ENCODE measurements at regions not wholly inside any gene's neighbourhood (a gene's known extent, or its start where the extent isn't known, plus 50 kb on each side); places are given as distances from the start of the nearest gene placed in this dataset.

- TF ChIP-seq SP1 (IDR thresholded peaks at IDR 0.05; ENCODE audit: low read depth, low read length): no peak
- TF ChIP-seq EZH2 (IDR thresholded peaks at IDR 0.05; ENCODE audit: low read depth, low read length, severe bottlenecking): no peak
- TF ChIP-seq BACH1 (IDR thresholded peaks at IDR 0.05; ENCODE audit: low read length): no peak
- TF ChIP-seq CEBPB (IDR thresholded peaks at IDR 0.05; ENCODE audit: low read depth, low read length): no peak
- no peak for TF ChIP-seq POU5F1 (IDR thresholded peaks at IDR 0.05; ENCODE audit: low read depth, low read length)
- TF ChIP-seq EP300 (IDR thresholded peaks at IDR 0.05; ENCODE audit: borderline replicate concordance in 1 of 2, low read depth in 2 of 2, low read length in 2 of 2): no peak
- TF ChIP-seq CBX5 (IDR thresholded peaks at IDR 0.05; ENCODE audit: low read depth, low read length): no peak
- TF ChIP-seq CTCF (IDR thresholded peaks at IDR 0.05; ENCODE audit: control extremely low read depth in 1 of 3, insufficient read depth in 1 of 3, low read depth in 1 of 3, low read length in 3 of 3): no peak
- no peak for TF ChIP-seq RFX5 (IDR thresholded peaks at IDR 0.05; ENCODE audit: borderline replicate concordance, low read depth, low read length)
These were observed 164.9 kb downstream of the CDH26 start for GRCh38 chr20:60123096-60123495.

Measured in H1 (cell line).